Endodermal cell (in vitro differentiated cells): ENCODE measurements at regions not wholly inside any gene's neighbourhood (a gene's known extent, or its start where the extent isn't known, plus 50 kb on each side); places are given as distances from the start of the nearest gene placed in this dataset.

Source experiments
- DNase-seq: peaks from one replicate; pipeline ENCODE4 v3.0.0-alpha.2; 2017
- H3K27ac ChIP-seq: 2 replicates; pipeline ENCODE4 v1.5.1; 2013; ENCODE audit warnings: mild to moderate bottlenecking, low read depth, low read length, moderate library complexity
- H3K27me3 ChIP-seq: 2 replicates; pipeline ENCODE4 v1.6.1; 2013; ENCODE audit warnings: mild to moderate bottlenecking, low read length, moderate library complexity; ENCODE audit not compliant: insufficient read depth, control insufficient read depth, poor library complexity, severe bottlenecking
- H3K36me3 ChIP-seq: 2 replicates; pipeline ENCODE4 v1.7.0; 2013; ENCODE audit warnings: mild to moderate bottlenecking, low read length, moderate library complexity; ENCODE audit not compliant: control insufficient read depth, insufficient read depth
- H3K4me1 ChIP-seq: one replicate; pipeline ENCODE4 v1.7.0; 2013; ENCODE audit warnings: low read length; ENCODE audit not compliant: control insufficient read depth, insufficient read depth
- H3K4me3 ChIP-seq: 2 replicates; pipeline ENCODE4 v1.5.1; 2013; ENCODE audit warnings: mild to moderate bottlenecking, low read length, moderate library complexity
- H3K9ac ChIP-seq: 2 replicates; pipeline ENCODE4 v1.6.1; 2013; ENCODE audit warnings: mild to moderate bottlenecking, low read length, moderate library complexity; ENCODE audit not compliant: poor library complexity, severe bottlenecking; ENCODE audit errors: extremely low read depth
- H3K9me3 ChIP-seq: 2 replicates; pipeline ENCODE4 v1.6.1; 2013; ENCODE audit warnings: mild to moderate bottlenecking, low read length, moderate library complexity; ENCODE audit not compliant: control insufficient read depth
- H3K27ac Mint-ChIP-seq: 2 replicates; pipeline ENCODE4 v1.8.0; 2020; ENCODE audit warnings: mixed read lengths
- H3K27me3 Mint-ChIP-seq: 2 replicates; pipeline ENCODE4 v1.8.0; 2021; ENCODE audit warnings: mild to moderate bottlenecking, mixed read lengths; ENCODE audit not compliant: insufficient read depth
- H3K36me3 Mint-ChIP-seq: 2 replicates; pipeline ENCODE4 v1.8.0; 2020; ENCODE audit warnings: low read depth, mixed read lengths
- H3K4me1 Mint-ChIP-seq: 2 replicates; pipeline ENCODE4 v1.8.0; 2020; ENCODE audit warnings: mixed read lengths
- H3K4me3 Mint-ChIP-seq: 2 replicates; pipeline ENCODE4 v1.8.0; 2020; ENCODE audit warnings: mild to moderate bottlenecking, moderate library complexity, mixed read lengths
- H3K9me3 Mint-ChIP-seq: 2 replicates; pipeline ENCODE4 v1.8.0; 2020; ENCODE audit warnings: mild to moderate bottlenecking, mixed read lengths
- WGBS, 2 experiments: methylation state at CpG; one replicate each; pipeline versions ENCODE4 v1.1.5 to v1.1.7; 2013; ENCODE audit warnings: missing lambda C conversion rate in 2 of 2, mixed read lengths in 1 of 2; ENCODE audit not compliant: insufficient coverage in 1 of 2, insufficient read length in 1 of 2; 5-methylcytosine and 5-hydroxymethylcytosine counted together
- TF ChIP-seq, protein P1 (sequence below): fragments of 200-600 bp; sonication (generic); conservative IDR thresholded peaks from 2 replicates; pipeline ENCODE4 v1.5.0; 2021; ENCODE audit warnings: antibody characterized with exemption, mild to moderate bottlenecking

DNA sequence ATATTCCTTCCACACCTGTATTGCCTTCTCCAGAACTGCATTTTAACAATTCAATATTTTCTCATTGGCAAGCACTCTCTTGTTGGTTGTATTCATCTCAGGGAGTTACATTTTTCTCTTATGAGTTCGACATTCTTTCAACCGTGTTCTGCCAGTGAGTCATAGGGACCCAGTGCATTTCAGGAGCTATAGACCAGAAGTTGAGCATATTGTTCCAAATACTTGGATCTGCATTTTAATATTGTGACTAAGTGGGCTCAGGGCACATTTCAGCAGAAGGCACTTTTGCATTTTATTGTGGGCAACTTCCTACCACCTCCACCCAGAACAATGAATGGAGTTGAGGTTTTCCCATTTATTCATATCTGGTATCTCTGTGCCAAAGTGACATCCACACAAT, 132.8 kb downstream of the TNFSF18 start:
- TF ChIP-seq, protein P1, sequence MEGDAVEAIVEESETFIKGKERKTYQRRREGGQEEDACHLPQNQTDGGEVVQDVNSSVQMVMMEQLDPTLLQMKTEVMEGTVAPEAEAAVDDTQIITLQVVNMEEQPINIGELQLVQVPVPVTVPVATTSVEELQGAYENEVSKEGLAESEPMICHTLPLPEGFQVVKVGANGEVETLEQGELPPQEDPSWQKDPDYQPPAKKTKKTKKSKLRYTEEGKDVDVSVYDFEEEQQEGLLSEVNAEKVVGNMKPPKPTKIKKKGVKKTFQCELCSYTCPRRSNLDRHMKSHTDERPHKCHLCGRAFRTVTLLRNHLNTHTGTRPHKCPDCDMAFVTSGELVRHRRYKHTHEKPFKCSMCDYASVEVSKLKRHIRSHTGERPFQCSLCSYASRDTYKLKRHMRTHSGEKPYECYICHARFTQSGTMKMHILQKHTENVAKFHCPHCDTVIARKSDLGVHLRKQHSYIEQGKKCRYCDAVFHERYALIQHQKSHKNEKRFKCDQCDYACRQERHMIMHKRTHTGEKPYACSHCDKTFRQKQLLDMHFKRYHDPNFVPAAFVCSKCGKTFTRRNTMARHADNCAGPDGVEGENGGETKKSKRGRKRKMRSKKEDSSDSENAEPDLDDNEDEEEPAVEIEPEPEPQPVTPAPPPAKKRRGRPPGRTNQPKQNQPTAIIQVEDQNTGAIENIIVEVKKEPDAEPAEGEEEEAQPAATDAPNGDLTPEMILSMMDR = no peak
- Histone ChIP-seq H3K27me3 (no peaks in the 10 kb centered on the region), H3K9me3 (peaks cover 10% of the 10 kb centered on the region), H3K4me1 (no peaks in the 10 kb centered on the region), H3K27ac (no peak overlapping the region), H3K36me3 (no peaks in the 10 kb centered on the region), H3K4me3 (no peak overlapping the region), H3K9ac (no peak overlapping the region)
- WGBS, 2 experiments = 83 to 89% methylated on average over 2 of the region's 2 CpGs
- no peaks in the 10 kb centered on the region for H3K4me1 Mint-ChIP-seq
- H3K36me3 Mint-ChIP-seq = peaks cover under 1% of the 10 kb centered on the region
- no peak overlapping the region for H3K4me3 Mint-ChIP-seq
- DNase-seq = no peak
- H3K9me3 Mint-ChIP-seq = peaks cover 8% of the 10 kb centered on the region
- no peaks in the 10 kb centered on the region for H3K27me3 Mint-ChIP-seq
- H3K27ac Mint-ChIP-seq = no peak overlapping the region

DNA sequence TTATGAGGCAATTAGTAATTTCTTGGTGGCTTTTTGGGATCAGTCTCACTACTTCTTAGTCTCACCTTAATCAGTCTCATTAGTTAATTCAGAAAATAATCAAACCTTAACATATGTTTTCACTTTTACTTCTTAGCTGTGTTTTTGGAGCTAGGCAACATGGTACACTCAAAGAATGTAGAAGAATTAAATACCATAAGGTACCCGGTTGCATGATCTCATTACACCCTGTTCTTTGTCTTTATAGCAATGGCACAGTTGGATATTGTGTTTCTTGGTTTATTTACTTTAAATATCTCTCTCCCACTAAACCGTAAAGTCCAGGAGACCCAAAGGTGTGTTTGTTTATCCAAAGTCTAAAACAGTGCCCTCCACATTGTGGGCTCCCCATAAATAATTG, 132.3 kb downstream of the TNFSF18 start:
- no peaks in the 10 kb centered on the region for H3K36me3 ChIP-seq
- no peak overlapping the region for H3K9ac ChIP-seq
- TF ChIP-seq, protein P1 = no peak
- H3K9me3 ChIP-seq = peaks cover 5% of the 10 kb centered on the region
- no peak overlapping the region for H3K27ac ChIP-seq
- WGBS, 2 experiments = 89% methylated on average over 2 of the region's 2 CpGs; no CpG with 5 or more reads in 1 of the 2 experiments
- no peaks in the 10 kb centered on the region for H3K4me1 Mint-ChIP-seq
- no peak overlapping the region for H3K4me3 ChIP-seq
- no peaks in the 10 kb centered on the region for H3K4me1 ChIP-seq
- H3K4me3 Mint-ChIP-seq = no peak overlapping the region
- H3K27me3 Mint-ChIP-seq = no peaks in the 10 kb centered on the region
- peaks cover 3% of the 10 kb centered on the region for H3K9me3 Mint-ChIP-seq
- no peak overlapping the region for H3K27ac Mint-ChIP-seq
- DNase-seq = no peak
- no peaks in the 10 kb centered on the region for H3K36me3 Mint-ChIP-seq
- H3K27me3 ChIP-seq = no peaks in the 10 kb centered on the region

DNA sequence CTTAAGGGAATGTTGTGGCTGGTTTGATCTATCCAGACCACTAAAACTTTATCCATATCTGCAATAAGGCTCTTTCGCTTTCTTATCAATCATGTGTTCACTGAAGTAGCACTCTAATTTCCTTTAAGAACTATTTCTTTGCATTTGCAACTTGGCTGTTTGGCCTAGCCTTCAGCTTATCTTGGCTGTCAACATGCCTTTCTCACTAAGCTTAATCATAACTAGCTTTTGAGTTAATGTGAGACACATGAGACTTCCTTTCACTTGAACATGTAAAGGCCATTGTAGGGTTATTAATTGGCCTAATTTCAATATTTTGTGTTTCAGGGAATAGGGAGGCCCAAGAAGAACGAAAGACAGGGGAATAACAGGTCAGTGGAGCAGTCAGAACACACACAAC, 124.7 kb downstream of the TNFSF18 start:
- TF ChIP-seq, protein P1 = no peak
- Mint-ChIP-seq H3K4me3 (no peak overlapping the region), H3K27me3 (peaks cover 2% of the 10 kb centered on the region), H3K9me3 (no peaks in the 10 kb centered on the region), H3K27ac (no peak overlapping the region), H3K36me3 (no peaks in the 10 kb centered on the region), H3K4me1 (no peaks in the 10 kb centered on the region)
- Histone ChIP-seq H3K9me3 (no peaks in the 10 kb centered on the region), H3K36me3 (no peaks in the 10 kb centered on the region), H3K4me1 (no peaks in the 10 kb centered on the region), H3K27ac (no peak overlapping the region), H3K4me3 (no peak overlapping the region), H3K27me3 (no peaks in the 10 kb centered on the region), H3K9ac (no peak overlapping the region)
- no peak for DNase-seq
- 83 to 90% methylated on average over 1 to 2 of the region's 2 CpGs for WGBS, 2 experiments
